H9 (cell line): ENCODE measurements at regions not wholly inside any gene's neighbourhood (a gene's known extent, or its start where the extent isn't known, plus 50 kb on each side); places are given as distances from the start of the nearest gene placed in this dataset.

Experiments
- DNase-seq: peaks from one replicate; pipeline ENCODE4 v3.0.0-alpha.2; 2017
- H2AFZ ChIP-seq: one replicate; pipeline ENCODE4 v1.6.1; 2013; ENCODE audit warnings: mild to moderate bottlenecking, low read length, control low read depth, moderate library complexity
- H2AK5ac ChIP-seq: 2 replicates; pipeline ENCODE4 v1.6.1; 2013; ENCODE audit warnings: low read length, control low read depth, mixed read lengths; ENCODE audit not compliant: insufficient read length
- H2BK120ac ChIP-seq: one replicate; pipeline ENCODE4 v1.6.1; 2013; ENCODE audit warnings: low read depth, mild to moderate bottlenecking, low read length, control low read depth, inconsistent platforms; ENCODE audit not compliant: poor library complexity, severe bottlenecking
- H2BK12ac ChIP-seq: 2 replicates; pipeline ENCODE4 v1.6.1; 2013; ENCODE audit warnings: low read length, control low read depth, mixed read lengths, low read depth; ENCODE audit not compliant: insufficient read length
- H2BK15ac ChIP-seq: 2 replicates; pipeline ENCODE4 v1.6.1; 2013; ENCODE audit warnings: low read depth, low read length, control low read depth
- H2BK20ac ChIP-seq: one replicate; pipeline ENCODE4 v1.6.1; 2013; ENCODE audit warnings: low read depth, mild to moderate bottlenecking, low read length, control low read depth, inconsistent platforms; ENCODE audit not compliant: poor library complexity, severe bottlenecking
- H2BK5ac ChIP-seq: 2 replicates; pipeline ENCODE4 v1.6.1; 2013; ENCODE audit warnings: low read length, control low read depth, mixed read lengths; ENCODE audit not compliant: insufficient read length
- H3K14ac ChIP-seq: 2 replicates; pipeline ENCODE4 v1.6.1; 2013; ENCODE audit warnings: low read length, control low read depth; ENCODE audit not compliant: insufficient read depth
- H3K18ac ChIP-seq: 2 replicates; pipeline ENCODE4 v1.6.1; 2013; ENCODE audit warnings: low read depth, mild to moderate bottlenecking, mixed read lengths, low read length, control low read depth; ENCODE audit not compliant: insufficient read length
- H3K23ac ChIP-seq: 2 replicates; pipeline ENCODE4 v1.6.1; 2013; ENCODE audit warnings: low read length, control low read depth, mixed read lengths, low read depth; ENCODE audit not compliant: insufficient read length
- H3K23me2 ChIP-seq: 2 replicates; pipeline ENCODE4 v1.6.1; 2013; ENCODE audit warnings: low read depth, mild to moderate bottlenecking, mixed read lengths, low read length, control low read depth; ENCODE audit not compliant: insufficient read length, poor library complexity, severe bottlenecking
- H3K27ac ChIP-seq: 2 replicates; pipeline ENCODE4 v1.5.1; 2013; ENCODE audit warnings: low read length, control low read depth, mixed read lengths, low read depth; ENCODE audit not compliant: insufficient read length
- H3K27me3 ChIP-seq: 2 replicates; pipeline ENCODE4 v1.6.1; 2013; ENCODE audit warnings: low read length, control low read depth, inconsistent platforms; ENCODE audit not compliant: insufficient read depth
- H3K4ac ChIP-seq: 2 replicates; pipeline ENCODE4 v1.6.1; 2013; ENCODE audit warnings: low read depth, mild to moderate bottlenecking, control low read depth, inconsistent platforms, low read length, moderate library complexity
- H3K4me1 ChIP-seq: 2 replicates; pipeline ENCODE4 v1.6.1; 2013; ENCODE audit warnings: low read length, control low read depth, inconsistent platforms; ENCODE audit not compliant: insufficient read depth
- H3K4me2 ChIP-seq: 2 replicates; pipeline ENCODE4 v1.6.1; 2013; ENCODE audit warnings: low read length, control low read depth, mixed read lengths; ENCODE audit not compliant: insufficient read length, insufficient read depth
- H3K56ac ChIP-seq: 2 replicates; pipeline ENCODE4 v1.6.1; 2013; ENCODE audit warnings: low read depth, mild to moderate bottlenecking, mixed read lengths, low read length, control low read depth; ENCODE audit not compliant: insufficient read length
- H3K79me1 ChIP-seq: 2 replicates; pipeline ENCODE4 v1.6.1; 2013; ENCODE audit warnings: low read depth, mild to moderate bottlenecking, moderate library complexity, low read length, control low read depth, inconsistent platforms; ENCODE audit not compliant: insufficient read depth, poor library complexity, severe bottlenecking
- H3K79me2 ChIP-seq: 2 replicates; pipeline ENCODE4 v1.6.1; 2013; ENCODE audit warnings: low read length, control low read depth, inconsistent platforms; ENCODE audit not compliant: insufficient read depth
- H3K9ac ChIP-seq: 2 replicates; pipeline ENCODE4 v1.6.1; 2013; ENCODE audit warnings: low read length, control low read depth, mixed read lengths; ENCODE audit not compliant: insufficient read length; ENCODE audit errors: extremely low read depth
- H3K9me3 ChIP-seq: one replicate; pipeline ENCODE4 v1.6.1; 2013; ENCODE audit warnings: low read depth, low read length, inconsistent platforms; ENCODE audit not compliant: control insufficient read depth
- H3T11ph ChIP-seq: one replicate; pipeline ENCODE4 v1.6.1; 2013; ENCODE audit warnings: mild to moderate bottlenecking, low read length, control low read depth, inconsistent platforms
- H4K20me1 ChIP-seq: one replicate; pipeline ENCODE4 v1.6.1; 2013; ENCODE audit not compliant: control insufficient read depth, insufficient read length, insufficient read depth
- H4K5ac ChIP-seq: 2 replicates; pipeline ENCODE4 v1.6.1; 2013; ENCODE audit warnings: low read depth, mild to moderate bottlenecking, mixed read lengths, low read length, control low read depth; ENCODE audit not compliant: insufficient read length
- H4K8ac ChIP-seq: replicated peaks from 2 replicates; pipeline ENCODE4 v1.6.1; 2013; ENCODE audit warnings: low read length, control low read depth, mixed read lengths, low read depth; ENCODE audit not compliant: insufficient read length
- H4K91ac ChIP-seq: 2 replicates; pipeline ENCODE4 v1.6.1; 2013; ENCODE audit warnings: low read depth, mild to moderate bottlenecking, moderate library complexity, mixed read lengths, low read length, control low read depth; ENCODE audit not compliant: insufficient read length
- H3K27ac Mint-ChIP-seq, 3 experiments: 2 replicates in 2 of 3; 3 replicates in 1 of 3; pipeline ENCODE4 v1.8.0; 2020 to 2021; ENCODE audit warnings: mixed read lengths in 3 of 3, mild to moderate bottlenecking in 1 of 3, moderate library complexity in 1 of 3
- H3K27me3 Mint-ChIP-seq: 2 replicates; pipeline ENCODE4 v1.8.0; 2021; ENCODE audit warnings: low read depth, mild to moderate bottlenecking, moderate library complexity, mixed read lengths
- H3K36me3 Mint-ChIP-seq, 3 experiments: 2 replicates in 2 of 3; 3 replicates in 1 of 3; pipeline ENCODE4 v1.8.0; 2020 to 2021; ENCODE audit warnings: low read depth in 3 of 3, mixed read lengths in 3 of 3; ENCODE audit not compliant: insufficient read depth in 1 of 3
- H3K4me1 Mint-ChIP-seq, 2 experiments: 2 replicates each; pipeline ENCODE4 v1.8.0; 2020; ENCODE audit warnings: mixed read lengths in 2 of 2
- H3K4me3 Mint-ChIP-seq, 2 experiments: 2 replicates in 1 of 2; 3 replicates in 1 of 2; pipeline ENCODE4 v1.8.0; 2020 to 2021; ENCODE audit warnings: mild to moderate bottlenecking in 2 of 2, mixed read lengths in 2 of 2, moderate library complexity in 1 of 2
- H3K9me3 Mint-ChIP-seq, 2 experiments: 2 replicates in 1 of 2; 3 replicates in 1 of 2; pipeline ENCODE4 v1.8.0; 2020; ENCODE audit warnings: mild to moderate bottlenecking in 2 of 2, mixed read lengths in 2 of 2, moderate library complexity in 1 of 2
- CTCF ChIP-seq: fragments of 200-600 bp; sonication (generic); conservative IDR thresholded peaks from 3 replicates; pipeline ENCODE4 v1.8.0; 2021; ENCODE audit warnings: antibody characterized with exemption, mild to moderate bottlenecking
- WGBS: extraction: QIAGEN DNeasy Blood & Tissue Kit; methylation state at CpG from one replicate; pipeline ENCODE4 v1.1.7; 2013; ENCODE audit warnings: missing lambda C conversion rate, low lambda C conversion rate, mixed read lengths; ENCODE audit not compliant: insufficient read length; ENCODE audit errors: extremely low coverage; 5-methylcytosine and 5-hydroxymethylcytosine counted together

- Histone ChIP-seq H3K23me2 (no peaks in the 10 kb centered on the region), H3K14ac (no peak overlapping the region), H2BK5ac (no peak overlapping the region), H3K9ac (no peak overlapping the region), H3K9me3 (no peaks in the 10 kb centered on the region), H3K79me2 (no peaks in the 10 kb centered on the region), H3K27me3 (no peaks in the 10 kb centered on the region), H3K4me1 (peaks cover 4% of the 10 kb centered on the region; the same call in 1 of the 2 replicates), H3K23ac (no peak overlapping the region), H2BK120ac (no peak overlapping the region), H4K91ac (no peak overlapping the region), H3K79me1 (no peaks in the 10 kb centered on the region), H3K56ac (no peak overlapping the region), H2BK15ac (no peak overlapping the region), H4K8ac (no peak overlapping the region), H3T11ph (no peak overlapping the region), H2BK20ac (no peak overlapping the region), H3K4ac (no peak overlapping the region), H3K4me2 (no peak overlapping the region), H4K20me1 (no peaks in the 10 kb centered on the region), H2AK5ac (no peak overlapping the region), H2BK12ac (no peak overlapping the region), H3K18ac (no peak overlapping the region), H4K5ac (no peak overlapping the region), H2AFZ (no peak overlapping the region), H3K27ac (no peak overlapping the region)
- no CpG with 5 or more reads among the region's 4 CpGs for WGBS
- no peak for DNase-seq
- Mint-ChIP-seq H3K27me3 (peaks cover 1% of the 10 kb centered on the region; the same call in 1 of the 2 replicates), H3K9me3 (peaks cover 8 to 14% of the 10 kb centered on the region in 2 experiments), H3K4me1 (peaks cover 5 to 6% of the 10 kb centered on the region in 2 experiments), H3K4me3 (no peak overlapping the region), H3K36me3 (peaks cover 0 to 8% (median 2%) of the 10 kb centered on the region in 3 experiments; a peak in 4 of 7 replicates), H3K27ac (no peak overlapping the region)
- no peak for TF ChIP-seq CTCF
These were observed 201.5 kb downstream of the TBX15 start for GRCh38 chr1:118786454-118787155.
